HFFc6 (cell line): ENCODE measurements at regions not wholly inside any gene's neighbourhood (a gene's known extent, or its start where the extent isn't known, plus 50 kb on each side); places are given as distances from the start of the nearest gene placed in this dataset.

Experiments used
- DNase-seq: peaks from one replicate; pipeline ENCODE4 v3.0.0-alpha.2; 2018
- H3K27ac Mint-ChIP-seq: 2 replicates; pipeline ENCODE4 v1.8.0; 2020; ENCODE audit warnings: mild to moderate bottlenecking, mixed read lengths
- H3K27me3 Mint-ChIP-seq: 2 replicates; pipeline ENCODE4 v1.8.0; 2021; ENCODE audit warnings: mild to moderate bottlenecking, moderate library complexity, mixed read lengths; ENCODE audit not compliant: insufficient read depth
- H3K36me3 Mint-ChIP-seq: 2 replicates; pipeline ENCODE4 v1.8.0; 2021; ENCODE audit warnings: low read depth, mixed read lengths
- H3K4me1 Mint-ChIP-seq: 2 replicates; pipeline ENCODE4 v1.8.0; 2020; ENCODE audit warnings: low read depth, mixed read lengths
- H3K4me3 Mint-ChIP-seq: 2 replicates; pipeline ENCODE4 v1.8.0; 2020; ENCODE audit warnings: mild to moderate bottlenecking, moderate library complexity, mixed read lengths
- H3K9me3 Mint-ChIP-seq: 2 replicates; pipeline ENCODE4 v1.8.0; 2020; ENCODE audit warnings: mild to moderate bottlenecking, mixed read lengths
- TF ChIP-seq, protein P1 (sequence below): fragments of 200-600 bp; sonication (generic); IDR thresholded peaks from 2 replicates; pipeline ENCODE4 v1.5.0; 2021; ENCODE audit warnings: antibody characterized with exemption, mild to moderate bottlenecking

DNA sequence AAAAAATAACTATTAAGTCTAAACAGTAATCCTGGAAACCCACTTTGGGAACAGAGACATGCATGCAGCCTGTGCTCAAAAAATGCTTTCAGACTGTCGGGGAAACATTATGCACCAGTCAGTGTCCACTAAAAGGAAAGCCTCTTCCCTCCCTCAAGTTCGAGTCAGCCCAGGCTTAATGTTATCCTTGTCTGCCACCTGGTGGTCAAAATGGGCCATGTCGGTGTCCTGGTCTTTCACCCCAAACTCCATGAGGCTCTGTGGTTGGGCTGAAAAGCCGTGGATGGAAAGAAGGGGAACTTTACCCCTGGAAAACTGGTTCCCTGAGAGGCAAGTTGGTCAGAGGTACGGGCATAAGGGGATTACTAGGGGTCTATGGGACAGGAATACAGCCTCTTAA, 88.4 kb upstream of the ZNF492 start:
- Mint-ChIP-seq H3K36me3 (0 out of 2 replicates have a peak, but pooled peaks cover 4% of the 10 kb centered on the region), H3K4me1 (no peaks in the 10 kb centered on the region), H3K27ac (no peak overlapping the region), H3K9me3 (peaks cover 64% of the 10 kb centered on the region), H3K27me3 (no peaks in the 10 kb centered on the region; the same call in 1 of the 2 replicates), H3K4me3 (no peak overlapping the region)
- DNase-seq, result no peak
- TF ChIP-seq, protein P1, sequence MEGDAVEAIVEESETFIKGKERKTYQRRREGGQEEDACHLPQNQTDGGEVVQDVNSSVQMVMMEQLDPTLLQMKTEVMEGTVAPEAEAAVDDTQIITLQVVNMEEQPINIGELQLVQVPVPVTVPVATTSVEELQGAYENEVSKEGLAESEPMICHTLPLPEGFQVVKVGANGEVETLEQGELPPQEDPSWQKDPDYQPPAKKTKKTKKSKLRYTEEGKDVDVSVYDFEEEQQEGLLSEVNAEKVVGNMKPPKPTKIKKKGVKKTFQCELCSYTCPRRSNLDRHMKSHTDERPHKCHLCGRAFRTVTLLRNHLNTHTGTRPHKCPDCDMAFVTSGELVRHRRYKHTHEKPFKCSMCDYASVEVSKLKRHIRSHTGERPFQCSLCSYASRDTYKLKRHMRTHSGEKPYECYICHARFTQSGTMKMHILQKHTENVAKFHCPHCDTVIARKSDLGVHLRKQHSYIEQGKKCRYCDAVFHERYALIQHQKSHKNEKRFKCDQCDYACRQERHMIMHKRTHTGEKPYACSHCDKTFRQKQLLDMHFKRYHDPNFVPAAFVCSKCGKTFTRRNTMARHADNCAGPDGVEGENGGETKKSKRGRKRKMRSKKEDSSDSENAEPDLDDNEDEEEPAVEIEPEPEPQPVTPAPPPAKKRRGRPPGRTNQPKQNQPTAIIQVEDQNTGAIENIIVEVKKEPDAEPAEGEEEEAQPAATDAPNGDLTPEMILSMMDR, result peak; percentile 73

DNA sequence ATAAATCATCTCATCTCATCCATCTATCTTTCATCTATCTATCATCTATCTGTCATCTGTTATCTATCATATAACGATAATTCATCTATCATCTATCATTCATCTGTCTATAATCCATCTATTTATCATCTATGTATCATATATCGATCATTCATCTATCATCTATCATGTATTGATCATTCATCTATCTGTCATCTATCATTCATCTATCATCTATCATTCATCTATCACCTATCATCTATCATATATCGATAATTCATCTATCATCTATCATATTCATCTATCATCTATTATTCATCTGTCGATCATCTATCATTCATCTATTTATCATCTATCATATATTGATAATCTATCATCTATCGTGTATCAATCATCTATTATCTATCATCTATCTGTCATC, 100.4 kb upstream of the ZNF492 start:
- DNase-seq, result no peak
- Mint-ChIP-seq H3K4me3 (no peak overlapping the region), H3K36me3 (peaks cover 5% of the 10 kb centered on the region; the same call in 1 of the 2 replicates), H3K27ac (no peak overlapping the region), H3K27me3 (no peaks in the 10 kb centered on the region), H3K9me3 (peaks cover 53% of the 10 kb centered on the region), H3K4me1 (no peaks in the 10 kb centered on the region)
- TF ChIP-seq, protein P1, result no peak

DNA sequence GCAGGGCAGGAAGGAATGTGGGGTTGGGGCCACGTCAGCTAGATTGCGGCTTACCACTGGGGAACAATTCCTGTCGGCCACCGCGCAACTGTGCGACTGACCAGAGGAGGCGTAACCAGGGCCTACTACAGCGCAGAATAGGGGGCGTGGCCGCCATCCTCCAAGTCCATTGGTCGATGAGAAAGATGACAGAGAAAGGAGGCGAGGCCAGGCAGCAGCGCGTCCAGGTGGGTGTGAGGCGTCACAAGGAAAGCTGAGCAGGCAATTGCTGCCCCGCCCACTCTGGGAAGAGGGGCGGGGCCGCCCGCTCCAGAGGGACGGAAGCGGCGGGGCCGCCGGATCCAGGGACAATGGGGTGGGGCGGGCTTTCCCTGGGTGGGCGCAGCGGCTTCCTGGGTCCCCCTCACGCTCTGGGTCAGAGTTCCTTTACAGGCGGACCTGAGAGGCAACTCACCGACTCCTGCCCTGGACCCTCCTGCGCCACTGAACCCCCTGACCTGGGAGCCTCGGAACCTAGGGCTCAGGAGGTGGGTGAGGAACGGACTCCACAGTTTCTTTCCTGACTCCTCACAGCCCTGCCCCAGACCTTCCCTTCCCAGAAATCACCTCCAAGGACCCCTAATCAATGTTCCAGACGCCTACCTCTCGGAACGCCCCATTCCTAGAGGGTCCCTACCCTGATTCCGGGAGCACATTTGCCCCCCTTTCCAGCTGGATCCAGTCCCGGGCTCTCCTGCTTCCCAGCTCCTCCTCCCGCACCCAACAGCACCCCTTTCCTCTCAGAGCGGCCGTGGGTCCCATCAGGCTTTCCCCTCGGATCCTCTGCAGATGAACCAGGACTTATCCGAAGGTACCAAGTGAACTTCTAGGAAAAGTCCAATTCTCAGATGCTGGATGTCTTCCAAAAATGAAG, 101.5 kb upstream of the ZNF492 start:
- peaks cover 64% of the 10 kb centered on the region for H3K9me3 Mint-ChIP-seq
- DNase-seq, result no peak
- H3K4me3 Mint-ChIP-seq, result no peak overlapping the region
- H3K27me3 Mint-ChIP-seq, result no peaks in the 10 kb centered on the region
- H3K27ac Mint-ChIP-seq, result no peak overlapping the region
- H3K36me3 Mint-ChIP-seq, result peaks cover 5% of the 10 kb centered on the region; the same call in 1 of the 2 replicates
- TF ChIP-seq, protein P1, result no peak
- no peaks in the 10 kb centered on the region for H3K4me1 Mint-ChIP-seq

DNA sequence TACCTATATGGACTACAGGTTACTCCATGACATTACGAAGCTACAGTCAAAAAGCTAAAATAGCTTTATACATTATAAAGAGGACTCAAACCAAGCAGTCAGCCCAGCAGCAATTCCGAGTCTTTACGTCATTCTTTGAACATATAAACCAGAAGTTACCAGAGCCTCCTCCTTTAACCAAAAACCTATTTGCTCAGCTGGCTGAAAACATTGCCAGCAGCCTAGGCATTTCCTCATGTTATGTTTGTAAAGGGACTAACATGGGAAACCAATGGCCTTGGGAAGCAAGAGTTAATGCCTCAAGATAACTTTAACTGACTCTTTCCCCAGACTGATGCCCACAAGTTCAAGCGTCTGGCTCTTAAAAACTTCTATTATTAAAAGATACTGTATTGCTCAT, 104.1 kb upstream of the ZNF492 start:
- no peak overlapping the region for H3K27ac Mint-ChIP-seq
- H3K27me3 Mint-ChIP-seq, result peaks cover 3% of the 10 kb centered on the region; the same call in 1 of the 2 replicates
- peaks cover 5% of the 10 kb centered on the region; the same call in 1 of the 2 replicates for H3K36me3 Mint-ChIP-seq
- TF ChIP-seq, protein P1, result no peak
- no peak for DNase-seq
- peaks cover 76% of the 10 kb centered on the region for H3K9me3 Mint-ChIP-seq
- no peak overlapping the region for H3K4me3 Mint-ChIP-seq
- H3K4me1 Mint-ChIP-seq, result no peaks in the 10 kb centered on the region

DNA sequence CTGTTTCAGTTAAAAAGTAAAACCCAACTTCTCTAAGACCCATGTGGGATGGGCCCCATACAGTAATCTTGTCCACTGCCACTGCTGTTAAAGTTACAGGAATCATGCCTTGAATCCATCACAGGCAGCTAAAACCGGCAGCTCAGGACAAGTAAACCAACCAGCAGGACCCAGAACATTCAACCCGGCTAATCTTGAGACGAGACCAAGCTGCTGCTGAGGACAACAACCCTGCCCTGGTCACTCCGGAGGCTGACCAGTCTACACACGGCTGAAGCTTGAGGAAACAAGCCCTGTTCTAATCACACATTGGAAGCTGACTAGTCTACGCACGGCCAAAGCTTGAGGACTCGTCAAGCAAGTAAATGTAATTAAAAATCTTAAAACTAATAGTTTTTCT, 105.2 kb upstream of the ZNF492 start:
- peaks cover 76% of the 10 kb centered on the region for H3K9me3 Mint-ChIP-seq
- TF ChIP-seq, protein P1, result no peak
- H3K4me3 Mint-ChIP-seq, result no peak overlapping the region
- H3K27ac Mint-ChIP-seq, result no peak overlapping the region
- no peaks in the 10 kb centered on the region for H3K4me1 Mint-ChIP-seq
- H3K27me3 Mint-ChIP-seq, result peaks cover 3% of the 10 kb centered on the region; the same call in 1 of the 2 replicates
- H3K36me3 Mint-ChIP-seq, result peaks cover 5% of the 10 kb centered on the region; the same call in 1 of the 2 replicates
- no peak for DNase-seq
